Activated gamma-delta T cell treated with Interleukin-2 at 50 U/mL for 16 hours (primary cell): ENCODE measurements at regions not wholly inside any gene's neighbourhood (a gene's known extent, or its start where the extent isn't known, plus 50 kb on each side); places are given as distances from the start of the nearest gene placed in this dataset.
"Not testable (repeated sequence)": the region's sequence is repeated elsewhere in the genome, so short reads cannot be mapped to it uniquely, and the experiment has no call there.

Experiments used
- DNase-seq: peaks from one replicate; pipeline ENCODE4 v3.0.0-alpha.2; 2020

DNA sequence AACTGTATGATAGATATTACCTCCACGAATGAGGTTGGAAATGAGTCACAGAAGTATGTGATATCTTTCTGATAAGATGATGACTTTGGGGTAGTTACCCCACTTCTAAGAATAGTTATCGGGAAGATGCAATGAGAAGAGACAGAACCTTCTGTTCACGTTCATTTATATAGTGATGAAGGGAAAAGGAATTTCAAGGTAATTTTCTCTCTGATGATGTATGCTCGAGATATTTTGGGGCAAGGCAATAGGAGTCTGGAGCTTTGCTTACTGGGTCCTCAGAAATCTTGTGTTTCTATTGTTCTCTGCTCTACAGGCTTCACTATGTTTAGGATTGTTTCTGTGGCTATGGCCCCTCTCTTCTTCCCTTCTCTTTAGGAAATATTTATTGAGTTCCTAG lies 1389.6 kb downstream of the CDH8 start:
- no peak for DNase-seq

DNA sequence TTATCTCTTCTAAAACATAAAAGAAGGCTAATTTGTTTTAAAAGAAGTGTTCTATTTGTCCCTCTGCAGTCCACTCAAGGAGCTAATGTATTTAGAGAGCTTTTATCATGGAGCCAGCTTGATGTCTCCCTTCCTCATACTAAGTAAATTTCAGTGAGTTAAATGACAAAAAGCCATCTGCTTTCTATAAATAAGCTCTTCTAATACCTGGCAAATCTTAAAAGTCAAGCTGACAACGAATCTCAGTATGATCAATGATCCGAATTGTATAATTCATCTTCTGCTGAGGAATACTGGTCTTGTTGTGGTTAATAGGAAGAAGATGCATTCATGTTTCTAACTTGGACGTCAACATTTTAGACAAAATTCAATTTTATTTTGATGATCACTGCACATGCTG lies 1390.7 kb downstream of the CDH8 start:
- no peak for DNase-seq

DNA sequence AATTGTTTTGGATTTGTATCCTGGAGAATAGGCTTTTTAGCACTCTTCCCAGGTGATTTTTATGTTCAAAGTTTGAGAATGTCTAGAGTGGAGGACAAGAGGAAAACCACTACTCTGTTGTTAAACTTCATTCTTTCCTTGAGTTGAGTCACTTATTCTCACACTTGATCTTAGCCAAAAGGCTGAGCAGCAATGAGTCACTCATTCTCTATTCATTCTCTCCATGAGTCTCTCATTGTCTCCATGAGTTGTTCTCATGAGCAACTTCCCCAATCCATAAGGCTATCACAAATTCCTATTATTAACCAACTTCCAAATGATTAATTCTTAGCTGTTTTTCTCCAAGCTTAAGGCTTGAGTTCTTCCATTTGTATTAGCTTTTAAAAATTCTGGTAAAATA lies 1393.3 kb downstream of the CDH8 start:
- DNase-seq, result no peak

DNA sequence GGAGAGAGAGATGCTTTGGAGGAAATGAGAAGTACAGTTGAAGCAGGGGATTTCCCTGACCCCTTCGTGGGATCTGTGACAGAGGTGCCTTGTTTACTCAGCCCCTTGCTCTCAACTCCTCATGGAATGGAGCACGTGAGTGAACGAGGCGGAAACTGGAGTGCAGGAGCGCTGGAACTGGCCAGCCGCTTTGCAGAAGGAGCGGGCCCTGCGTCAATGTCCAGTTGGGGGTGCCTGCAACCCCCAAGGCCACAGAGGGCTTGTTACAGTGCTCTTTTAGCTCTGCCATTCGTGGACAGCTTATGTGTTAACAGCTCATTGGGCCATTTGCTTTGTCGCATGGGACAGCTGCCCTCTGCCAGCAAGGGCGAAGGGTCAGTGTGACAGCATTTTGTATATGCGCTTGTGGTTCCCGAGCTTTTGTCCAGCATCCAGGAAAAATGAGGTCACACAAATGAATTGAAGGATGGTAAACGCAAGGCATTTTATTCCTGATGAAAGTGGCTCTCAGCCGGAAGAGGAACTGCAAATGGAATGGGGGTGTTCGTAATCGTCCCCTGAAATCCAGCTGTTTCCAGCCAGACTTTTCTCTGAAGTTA lies 1395.1 kb downstream of the CDH8 start:
- DNase-seq, result no peak

DNA sequence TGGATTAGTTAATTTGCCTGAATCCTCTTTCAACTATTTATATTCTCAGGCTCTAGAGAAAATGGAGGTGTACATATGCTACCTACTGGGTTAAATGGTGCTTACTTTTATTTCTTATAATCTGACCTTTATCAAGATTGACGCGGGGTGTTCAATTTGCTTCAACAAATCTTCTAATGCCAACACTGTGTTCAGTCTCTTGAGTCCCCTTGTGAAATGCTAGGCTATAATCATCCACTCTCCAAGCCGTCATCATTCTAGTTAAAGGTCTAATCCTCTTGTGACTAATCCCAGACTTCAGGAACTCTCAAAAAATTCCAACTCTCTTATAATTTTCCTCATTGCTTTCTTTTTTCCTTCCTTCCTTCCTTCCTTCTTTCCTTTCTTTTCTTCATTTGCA lies 1396.2 kb downstream of the CDH8 start:
- DNase-seq, result no peak

DNA sequence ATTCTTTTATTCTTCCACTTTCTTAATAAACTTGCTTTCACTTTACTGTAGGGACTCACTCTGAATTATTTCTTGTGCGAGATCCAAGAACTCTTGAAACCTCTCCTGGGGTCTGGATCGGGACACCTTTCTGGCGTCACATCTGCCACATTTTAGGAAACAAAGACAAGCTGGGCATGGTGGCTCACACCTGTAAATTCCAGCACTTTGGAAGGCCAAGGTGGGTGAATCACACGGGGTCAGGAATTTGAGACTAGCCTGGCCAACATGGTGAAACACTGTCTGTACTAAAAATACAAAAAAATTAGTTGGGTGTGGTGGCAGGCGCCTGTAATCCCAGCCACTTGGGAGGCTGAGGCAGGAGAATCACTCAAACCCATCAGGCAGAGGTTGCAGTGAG lies 1399.6 kb downstream of the CDH8 start:
- not testable (repeated sequence) for DNase-seq

DNA sequence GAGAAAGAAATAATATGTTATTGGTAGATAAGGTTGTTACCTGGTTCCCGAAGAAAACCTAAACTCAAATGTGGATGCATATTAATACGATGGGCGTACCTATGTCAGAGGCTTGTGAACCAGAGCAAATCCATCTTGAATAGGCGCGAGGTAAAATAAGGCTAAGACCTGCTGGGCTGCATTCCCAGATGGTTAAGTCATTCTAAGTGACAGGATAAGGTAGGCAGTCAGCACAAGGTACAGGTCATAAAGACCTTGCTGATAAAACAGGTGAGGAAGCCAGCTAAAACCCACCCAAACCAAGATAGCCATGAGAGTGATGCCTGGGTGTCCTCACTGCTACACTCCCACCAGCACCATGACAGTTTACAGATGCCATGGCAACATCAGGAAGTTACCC lies 1400.1 kb downstream of the CDH8 start:
- DNase-seq, result no peak

DNA sequence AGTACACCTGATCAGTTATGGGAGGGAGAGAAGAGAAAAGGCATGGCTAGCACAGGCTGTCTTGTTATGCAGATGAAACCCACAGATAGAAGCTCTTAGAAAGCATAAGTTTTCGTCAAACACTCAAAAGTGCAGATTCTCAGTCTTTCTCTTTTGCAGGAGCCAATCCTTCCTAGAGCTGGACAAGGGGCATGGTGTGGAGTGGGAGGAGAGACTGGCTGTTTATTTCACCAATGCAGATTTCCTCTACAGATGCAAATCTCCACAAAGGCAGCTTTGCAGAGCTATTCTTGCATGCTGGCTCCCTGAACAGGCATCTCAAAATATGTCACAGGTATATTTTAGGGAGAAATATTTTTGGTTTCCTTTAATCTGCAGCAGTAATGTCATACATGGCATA lies 1400.7 kb downstream of the CDH8 start:
- DNase-seq, result no peak

DNA sequence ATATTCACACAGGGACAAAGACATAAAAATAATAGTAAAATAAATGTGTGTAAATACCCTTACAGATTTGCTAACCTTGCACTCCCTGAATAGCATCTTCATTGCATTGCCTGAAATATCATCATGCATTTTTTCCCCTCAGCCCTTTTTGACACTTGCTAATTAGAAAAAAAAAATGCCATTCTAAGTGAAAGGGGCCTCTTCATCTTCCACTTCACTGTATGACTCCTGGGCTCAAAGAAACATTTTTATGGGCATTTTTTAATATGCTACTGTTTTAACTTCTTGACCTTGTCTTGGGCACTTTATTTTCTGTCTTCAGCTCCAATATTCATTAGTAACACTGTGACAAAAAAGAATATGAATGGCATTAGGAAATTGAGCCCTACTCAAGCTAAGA lies 1424.4 kb downstream of the CDH8 start:
- no peak for DNase-seq

DNA sequence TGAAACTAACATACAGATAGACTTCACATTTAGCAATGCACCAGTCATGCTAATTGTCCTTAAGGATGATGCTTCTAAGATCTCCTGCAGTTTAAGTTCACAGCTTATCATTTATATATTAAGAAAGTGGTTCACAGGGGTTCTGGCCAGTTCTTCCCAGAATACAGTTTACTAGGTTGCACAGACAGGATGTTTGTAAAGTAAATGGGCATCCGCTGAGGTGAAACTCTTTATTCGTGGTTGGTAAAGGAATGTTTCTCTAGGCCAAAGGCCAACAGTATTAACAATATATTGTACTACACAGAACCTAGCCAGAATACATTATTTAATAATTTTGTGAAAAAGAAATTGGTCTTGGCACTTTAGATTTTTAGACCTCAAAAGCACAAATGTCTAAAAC lies 1427.3 kb downstream of the CDH8 start:
- no peak for DNase-seq

DNA sequence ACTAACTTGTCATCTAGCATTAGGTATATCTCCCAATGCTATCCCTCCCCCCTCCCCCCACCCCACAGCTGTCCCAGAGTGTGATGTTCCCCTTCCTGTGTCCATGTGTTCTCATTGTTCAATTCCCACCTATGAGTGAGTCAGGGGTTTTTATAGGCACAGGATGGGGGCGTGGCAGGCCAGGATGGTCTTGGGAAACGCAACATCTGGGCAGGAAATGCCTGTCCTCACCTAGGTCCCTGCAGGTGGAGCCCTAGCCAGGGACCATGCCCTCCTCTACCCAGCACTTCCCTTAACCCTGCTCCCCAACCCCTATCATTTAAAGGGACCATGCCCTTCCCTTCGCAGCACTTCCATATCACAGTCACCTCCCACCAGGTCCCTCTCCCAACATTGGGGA lies 1430.6 kb downstream of the CDH8 start:
- not testable (repeated sequence) for DNase-seq

DNA sequence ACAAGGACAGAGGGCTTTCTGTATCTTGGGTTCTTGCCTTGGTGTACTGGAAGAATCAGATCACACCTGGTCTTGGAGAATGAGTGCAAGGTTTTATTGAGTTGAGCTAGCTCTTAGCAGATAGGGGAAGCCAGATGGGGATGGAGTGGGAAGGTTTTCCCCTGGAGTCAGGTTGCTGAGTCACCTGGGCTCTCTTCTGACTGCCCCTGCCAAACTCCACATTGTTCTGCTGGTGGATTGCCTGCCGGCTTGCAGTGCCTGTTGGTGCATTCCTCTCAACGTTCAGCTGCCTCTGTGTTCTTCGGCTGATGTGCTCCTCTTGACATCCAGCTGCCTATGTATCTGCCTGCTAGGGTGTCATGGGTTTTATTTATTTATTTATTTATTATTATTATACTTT lies 1431.1 kb downstream of the CDH8 start:
- DNase-seq, result no peak

DNA sequence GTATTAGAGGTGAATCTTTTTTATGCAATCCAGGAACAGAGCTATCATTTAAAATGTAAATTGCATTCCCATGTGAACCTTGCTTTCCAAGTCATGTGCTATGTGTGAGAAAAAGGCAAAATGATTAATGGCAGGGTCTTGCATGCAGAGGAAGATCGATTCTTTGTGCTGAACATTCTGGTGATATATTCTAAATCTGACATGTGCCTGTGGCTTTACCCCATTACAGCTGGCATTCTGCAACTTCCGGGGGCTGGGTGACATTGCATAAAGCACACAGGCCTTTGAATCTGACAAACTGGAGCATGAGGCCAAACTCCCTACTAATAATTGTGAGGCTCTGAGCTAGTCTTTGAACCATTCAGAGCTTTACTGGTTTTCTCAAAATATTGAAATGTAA lies 1449.7 kb downstream of the CDH8 start:
- DNase-seq, result no peak

DNA sequence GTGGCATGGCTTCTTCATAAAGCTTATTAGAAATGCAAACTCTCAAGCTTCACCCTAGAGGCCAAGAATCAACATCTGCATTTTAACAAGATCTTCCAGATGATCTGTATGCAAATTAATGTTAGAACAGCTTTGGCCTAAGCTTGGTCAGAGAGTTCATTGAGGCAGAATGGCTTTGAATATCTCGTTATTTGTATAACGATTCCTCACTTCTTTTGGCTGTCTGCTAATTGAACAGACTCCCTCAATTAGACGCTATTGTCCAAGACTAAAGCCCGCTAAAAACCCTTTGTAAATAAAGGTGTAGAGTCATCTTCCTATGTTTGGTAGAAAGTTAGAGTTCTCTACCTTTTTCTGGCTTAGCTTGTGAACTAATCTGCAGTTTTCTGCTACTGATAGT lies 1453.7 kb downstream of the CDH8 start:
- DNase-seq, result no peak

DNA sequence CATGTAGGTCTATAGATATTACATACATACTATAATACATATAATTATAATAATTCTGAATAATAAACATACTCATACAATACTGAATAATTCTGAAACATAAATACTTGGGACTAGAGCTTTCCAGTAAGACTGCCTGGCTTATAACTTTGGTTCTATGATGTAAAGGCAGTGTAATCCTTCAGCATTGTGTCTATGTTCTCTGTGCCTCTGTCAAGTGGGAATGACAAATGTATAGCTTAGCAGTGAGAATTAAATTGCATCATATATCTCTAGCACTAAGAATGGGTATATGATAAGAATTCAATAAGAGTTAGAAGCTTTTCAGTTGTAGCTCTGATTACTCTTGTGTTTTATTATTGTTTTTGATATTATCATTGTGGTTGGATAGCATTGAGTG lies 1469.3 kb downstream of the CDH8 start:
- no peak for DNase-seq

DNA sequence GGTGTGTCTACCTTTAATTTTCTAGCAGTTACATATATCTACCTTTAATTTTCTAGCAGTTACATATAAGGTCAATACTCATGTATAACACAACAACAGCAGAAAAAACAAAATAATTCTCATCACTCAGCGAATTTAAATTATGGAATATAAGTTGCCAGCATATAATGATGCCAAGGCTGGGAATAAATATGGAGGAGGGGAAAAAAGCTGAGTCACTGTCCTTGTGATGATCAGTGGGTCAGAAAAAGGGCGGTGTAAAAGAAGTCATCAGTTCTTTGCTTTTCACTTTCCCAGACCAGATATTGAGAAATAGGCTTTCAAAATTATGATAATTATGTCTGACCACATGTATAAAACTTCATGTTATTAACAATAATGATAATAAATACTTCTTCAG lies 1471.7 kb downstream of the CDH8 start:
- no peak for DNase-seq

DNA sequence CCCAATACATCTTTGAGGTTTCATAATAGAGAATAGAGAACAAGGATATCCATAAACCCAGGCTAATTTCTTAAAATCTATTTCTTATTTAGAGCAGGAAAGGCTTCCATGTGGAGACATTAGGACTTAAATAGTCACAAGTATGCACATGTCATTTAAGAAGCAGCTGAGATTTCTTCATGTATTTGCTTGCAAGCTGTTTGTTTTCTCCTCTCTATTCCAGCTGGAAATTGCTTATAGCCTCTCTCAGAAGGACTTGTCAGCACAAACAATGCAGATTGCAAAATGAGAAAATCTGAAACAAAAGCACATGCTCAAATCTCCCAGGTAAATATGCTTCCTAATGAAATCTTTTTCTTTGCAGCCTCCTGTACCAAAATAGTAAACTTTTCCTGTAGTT lies 1473.1 kb downstream of the CDH8 start:
- DNase-seq, result no peak

DNA sequence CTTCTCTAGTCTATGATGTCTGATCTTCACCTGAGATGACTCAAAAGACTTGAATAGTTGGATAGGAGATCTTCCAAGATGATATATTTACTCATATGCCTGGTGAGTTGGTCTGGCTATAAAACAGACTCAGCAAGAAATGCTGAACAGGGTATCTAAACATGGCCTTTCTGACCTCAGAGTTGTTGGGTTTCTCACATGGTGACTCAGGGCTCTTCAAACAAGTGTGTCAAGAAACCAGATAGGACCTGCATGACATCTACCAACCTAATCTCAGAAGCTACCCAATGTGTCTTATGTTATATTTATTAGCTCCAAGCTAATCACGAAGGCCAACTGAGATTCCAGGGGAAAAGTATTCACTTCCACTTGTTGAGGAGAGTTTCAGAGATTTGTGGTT lies 1477.3 kb downstream of the CDH8 start:
- no peak for DNase-seq

DNA sequence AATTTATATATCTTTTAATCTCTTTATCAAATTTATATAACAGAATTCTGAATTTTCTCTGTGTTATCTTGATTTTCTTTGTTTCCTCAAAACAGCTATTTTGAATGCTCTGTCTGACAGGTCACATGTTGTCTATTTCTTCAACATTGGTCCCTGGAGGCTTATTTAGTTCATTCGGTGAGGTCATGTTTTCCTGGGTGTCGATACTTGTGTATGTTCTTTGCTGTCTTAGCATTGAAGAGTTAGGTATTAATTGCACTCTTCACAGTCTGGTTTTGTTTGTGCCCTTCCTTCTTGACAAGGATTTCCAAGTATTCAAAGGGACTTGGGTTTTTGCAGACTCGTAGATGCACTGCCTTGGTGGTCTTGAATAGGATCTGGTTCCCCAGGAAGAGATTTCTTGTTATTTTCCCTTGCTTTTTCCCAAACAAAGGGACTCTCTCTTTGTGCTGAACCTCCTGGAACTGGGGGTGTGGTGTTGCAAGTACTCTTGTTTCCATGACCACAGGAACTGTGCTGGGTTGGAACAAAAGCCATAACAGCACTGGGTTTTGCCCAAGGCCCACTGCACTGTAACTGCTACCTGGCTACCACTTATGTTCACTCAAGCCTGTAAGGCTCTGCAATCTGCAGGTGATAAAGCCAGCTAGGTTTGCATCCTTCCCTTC lies 1483.0 kb downstream of the CDH8 start:
- no peak for DNase-seq

DNA sequence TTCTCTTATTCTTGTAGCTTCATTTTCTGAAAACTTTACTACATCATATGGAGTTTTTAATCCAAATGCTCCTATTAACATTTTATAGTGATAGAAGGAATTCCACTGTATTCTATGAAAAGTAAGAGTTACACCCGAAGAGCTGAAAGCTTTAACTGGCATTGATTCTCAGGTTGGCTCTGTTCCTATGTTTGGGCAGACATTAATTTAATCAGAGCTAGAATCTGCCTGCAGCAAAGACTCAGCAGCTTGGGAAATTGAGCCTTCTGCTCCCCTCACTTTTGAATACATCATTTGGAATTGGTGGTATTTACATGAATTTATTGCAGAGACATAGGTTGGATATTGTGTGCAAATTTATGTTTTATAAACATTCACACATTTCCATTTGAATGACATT lies 1494.7 kb downstream of the CDH8 start:
- DNase-seq, result no peak

DNA sequence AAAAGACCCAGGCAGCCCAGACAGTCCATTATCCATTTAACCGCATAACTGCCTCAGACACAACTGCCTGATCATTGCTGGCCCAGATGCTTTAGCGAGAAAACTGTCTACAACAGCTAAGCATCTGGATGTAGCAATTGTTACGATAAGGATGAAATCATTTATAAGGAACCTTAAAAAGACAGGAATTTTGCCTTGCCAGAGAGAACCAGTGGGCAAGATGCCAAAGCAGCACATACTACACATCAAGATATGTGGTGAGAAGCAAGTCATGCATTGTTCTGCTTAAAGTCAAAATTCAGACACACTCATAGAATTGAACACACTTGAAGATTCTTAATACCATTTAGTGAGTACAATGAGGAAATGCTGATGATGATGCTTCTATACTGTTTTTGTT lies 1525.3 kb downstream of the CDH8 start:
- DNase-seq, result no peak

DNA sequence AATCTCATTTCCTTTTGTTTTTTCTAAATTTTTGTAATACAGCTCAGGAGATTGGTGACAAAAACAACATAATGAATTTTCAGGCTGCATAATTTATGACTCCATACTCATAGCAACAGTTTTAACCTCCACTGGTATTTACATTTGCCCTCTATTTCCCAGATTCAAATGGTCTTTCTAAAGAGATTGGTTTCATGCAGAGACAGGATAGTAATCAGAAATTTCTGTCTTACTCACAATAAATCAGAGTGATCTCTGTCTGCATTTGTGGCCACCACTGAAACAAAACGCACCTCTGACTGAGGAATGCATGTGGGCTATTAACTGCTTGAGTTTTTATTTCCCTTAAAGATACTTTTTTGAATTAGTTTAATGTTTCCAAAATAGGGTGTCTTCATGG lies 1526.0 kb downstream of the CDH8 start:
- no peak for DNase-seq

DNA sequence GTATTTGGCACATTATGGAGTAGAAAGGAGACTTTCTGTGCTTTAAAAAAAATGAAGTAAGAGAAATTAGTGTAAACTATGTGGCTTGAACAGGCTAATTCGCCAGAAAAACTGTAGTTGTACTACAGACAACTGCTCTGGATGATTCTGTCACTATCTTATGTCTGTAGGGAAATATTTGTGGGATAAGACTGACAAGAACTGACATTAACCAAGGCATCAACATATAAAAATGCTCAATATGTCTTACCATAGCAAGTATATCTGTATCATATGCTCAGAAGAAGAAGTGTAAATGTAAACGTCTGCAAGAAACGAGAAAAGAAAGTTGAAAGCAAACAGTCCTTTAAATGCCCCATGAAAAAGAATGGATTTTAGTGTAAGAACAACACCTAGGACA lies 1545.0 kb downstream of the CDH8 start:
- no peak for DNase-seq

DNA sequence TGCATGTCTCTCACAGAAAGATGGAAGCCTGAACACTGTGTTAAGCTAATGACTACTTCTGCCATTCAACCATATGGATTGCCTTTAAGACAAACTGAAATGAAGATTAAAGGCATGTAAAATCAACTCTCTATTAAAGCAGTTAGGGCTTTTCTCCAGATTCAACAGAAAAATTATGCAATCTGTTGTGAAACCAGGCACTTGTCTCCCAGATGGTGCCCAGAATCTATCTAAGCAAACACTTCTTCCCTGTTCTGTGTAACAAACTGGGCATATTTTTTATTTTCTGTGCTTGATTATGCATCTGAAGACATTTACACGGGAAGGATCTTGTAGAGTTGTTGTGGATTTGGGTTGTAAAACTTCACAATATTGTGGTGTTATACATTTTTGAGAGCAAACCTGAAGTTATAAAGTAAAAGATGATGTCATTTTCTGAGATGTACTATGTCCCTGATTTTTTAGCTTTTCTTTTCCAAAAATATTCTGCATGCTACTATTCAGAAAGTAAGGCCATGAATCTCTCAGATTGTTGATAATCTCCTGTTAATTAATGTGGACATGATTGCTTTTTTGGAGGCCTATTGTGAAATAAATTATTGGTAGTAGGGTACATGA lies 1550.3 kb downstream of the CDH8 start:
- DNase-seq, result no peak

DNA sequence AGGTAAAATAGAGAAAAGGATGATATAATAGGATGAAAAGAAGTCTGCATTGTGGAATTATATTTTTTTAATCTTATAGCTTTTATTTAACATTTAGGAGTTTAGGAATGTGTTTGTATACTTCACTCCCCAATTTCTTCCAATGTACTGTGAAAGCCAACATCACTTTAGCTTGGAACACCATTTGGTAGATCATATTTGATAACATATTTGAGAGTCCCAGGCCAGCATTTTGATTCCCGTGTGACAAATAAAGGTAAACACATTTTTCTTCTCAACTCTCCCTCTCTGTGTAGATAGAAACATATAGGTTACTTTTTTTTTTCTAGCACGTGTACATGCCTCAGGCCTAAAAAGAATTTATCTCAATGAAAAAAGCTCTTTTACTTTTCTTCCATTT lies 1551.3 kb downstream of the CDH8 start:
- no peak for DNase-seq
